NCI-H2196 treated with DMSO at 0.1 percent for 48 hours (cell line): ENCODE measurements at regions not wholly inside any gene's neighbourhood (a gene's known extent, or its start where the extent isn't known, plus 50 kb on each side); places are given as distances from the start of the nearest gene placed in this dataset.

ENCODE experiments used
- DNase-seq: peaks from one replicate; lab custom pipeline; 2025; ENCODE audit not compliant: unreplicated experiment; lab: John Stamatoyannopoulos, UW

GRCh38 chr2:238558456-238559099, 131.9 kb downstream of the ASB1 start:
- no peak for DNase-seq

DNA sequence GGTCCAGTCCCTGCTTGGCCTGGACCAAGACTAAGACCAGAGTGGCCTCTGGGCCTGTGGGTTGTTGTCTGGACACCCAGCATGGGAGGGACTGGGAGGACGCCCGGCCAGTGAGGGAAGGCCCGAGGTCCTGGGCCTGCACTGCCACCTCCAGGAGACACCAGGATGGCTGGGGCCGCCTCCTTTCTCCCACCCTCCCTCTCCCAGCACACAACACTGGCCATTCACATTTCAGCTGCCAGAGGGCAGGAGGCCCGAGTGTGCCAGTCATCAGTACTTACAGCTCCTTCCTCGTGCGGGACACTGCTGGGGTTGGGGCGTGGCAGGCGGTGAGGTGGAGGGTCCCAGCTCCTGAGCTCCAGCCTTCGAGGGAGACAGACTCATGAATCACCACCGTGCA, 133.5 kb downstream of the ASB1 start:
- no peak for DNase-seq

- DNase-seq: no peak
These were observed 134.5 kb downstream of the ASB1 start for GRCh38 chr2:238561230-238561629.

- no peak for DNase-seq
These were observed 135.7 kb downstream of the ASB1 start for GRCh38 chr2:238562446-238562845.

GRCh38 chr2:238563551-238563950, 136.8 kb downstream of the ASB1 start:
- no peak for DNase-seq

GRCh38 chr2:238564286-238564920, 137.7 kb downstream of the ASB1 start:
- no peak for DNase-seq

GRCh38 chr2:238565031-238565430, 138.3 kb downstream of the ASB1 start:
- DNase-seq: no peak

- no peak for DNase-seq
These were observed 139.4 kb downstream of the ASB1 start for GRCh38 chr2:238566001-238566645.

- no peak for DNase-seq
These were observed 140.5 kb downstream of the ASB1 start for GRCh38 chr2:238567067-238567855.

DNA sequence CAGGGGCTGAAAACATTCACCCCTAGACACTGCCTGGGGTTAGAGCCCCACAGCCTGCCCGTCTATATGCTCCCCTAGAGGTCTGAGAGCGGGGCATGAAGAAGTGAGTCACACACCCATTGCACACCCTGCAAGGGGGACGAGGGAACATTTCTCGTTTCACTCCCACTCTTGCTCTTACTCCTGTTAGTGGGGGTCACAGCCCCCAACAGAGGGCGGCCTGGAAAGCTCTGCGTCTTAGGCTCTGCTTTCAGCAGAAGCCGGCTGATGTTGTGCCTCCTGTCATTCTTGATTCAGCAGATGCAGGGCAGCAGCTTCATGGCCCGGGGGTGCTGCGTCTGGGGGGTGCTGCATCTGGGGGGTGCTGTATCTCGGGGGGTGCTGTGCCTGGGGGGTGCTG, 141.3 kb downstream of the ASB1 start:
- no peak for DNase-seq

- DNase-seq: no peak
These were observed 142.0 kb downstream of the ASB1 start for GRCh38 chr2:238568455-238569440.

DNA sequence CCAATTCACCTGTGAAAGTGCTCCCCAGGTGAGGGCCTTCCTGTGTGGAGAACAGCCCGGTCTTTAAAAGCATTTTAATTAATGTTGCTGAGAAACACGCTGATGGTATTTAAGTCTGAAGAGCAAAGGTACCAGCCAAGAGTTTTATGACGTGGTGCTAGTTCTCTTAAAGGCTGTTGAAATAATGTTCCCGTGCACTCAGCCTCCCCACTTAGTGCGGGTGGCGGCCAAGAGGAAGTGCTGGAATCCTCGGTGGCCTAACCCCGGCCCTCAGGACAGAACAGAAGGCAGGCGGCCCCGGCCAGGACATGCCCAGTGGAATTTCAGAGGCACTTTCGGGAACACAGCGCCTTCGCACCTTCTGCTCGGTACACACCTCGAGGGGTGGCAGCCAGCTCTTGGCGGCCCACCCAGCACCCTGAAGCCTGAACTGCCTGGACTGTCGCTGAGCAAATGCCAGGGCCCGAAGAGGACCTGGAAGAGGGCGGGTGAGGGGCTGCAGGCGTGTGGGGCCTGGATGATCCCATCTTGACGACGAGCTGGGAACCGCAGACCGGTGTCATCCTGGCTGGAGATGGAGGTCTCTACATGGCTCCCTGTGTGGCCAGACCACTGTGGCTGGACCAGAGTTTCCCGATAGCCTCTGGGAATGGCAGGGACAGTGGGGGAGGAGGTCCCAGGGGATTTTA, 142.9 kb downstream of the ASB1 start:
- no peak for DNase-seq

DNA sequence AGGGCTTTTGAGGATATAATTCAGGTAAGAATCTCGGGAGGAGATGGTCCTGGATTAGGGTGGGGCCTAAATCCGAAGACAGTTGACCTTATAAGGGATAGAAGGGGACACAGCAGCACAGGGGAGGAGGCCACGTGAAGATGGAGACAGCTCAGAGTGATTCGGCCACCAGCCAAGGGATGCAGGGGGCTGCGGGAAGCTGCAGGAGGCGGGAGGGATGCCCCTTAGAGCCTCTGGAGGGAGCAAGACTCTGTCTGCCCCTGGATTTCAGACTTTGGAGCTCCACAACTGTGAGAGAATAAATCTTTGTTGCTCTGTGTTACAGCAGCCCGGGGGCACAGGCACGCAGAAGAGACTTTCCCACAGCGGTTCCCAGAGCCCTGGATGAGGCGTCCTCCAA, 143.7 kb downstream of the ASB1 start:
- DNase-seq: no peak

DNA sequence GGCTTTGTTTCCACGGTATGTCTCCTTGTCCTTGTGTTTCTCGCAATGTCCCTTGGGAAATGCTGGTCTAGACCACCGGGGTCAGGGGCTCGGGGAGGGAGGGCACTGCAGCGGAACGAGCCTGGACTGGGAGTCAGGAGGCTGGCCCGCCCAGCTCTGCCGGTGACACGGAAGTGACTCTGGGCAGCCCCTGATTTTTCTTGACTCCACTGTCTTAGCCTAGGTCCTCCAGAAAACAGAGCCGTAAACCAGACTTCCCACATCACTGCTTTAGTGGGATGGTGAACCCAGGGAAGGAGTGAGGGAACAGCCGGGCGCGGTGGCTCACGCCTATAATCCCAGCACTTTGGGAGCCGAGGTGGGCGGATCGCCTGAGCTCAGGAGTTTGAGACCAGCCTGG, 144.2 kb downstream of the ASB1 start:
- DNase-seq: no peak

- DNase-seq: no peak
These were observed 145.1 kb downstream of the ASB1 start for GRCh38 chr2:238571661-238572372.

DNA sequence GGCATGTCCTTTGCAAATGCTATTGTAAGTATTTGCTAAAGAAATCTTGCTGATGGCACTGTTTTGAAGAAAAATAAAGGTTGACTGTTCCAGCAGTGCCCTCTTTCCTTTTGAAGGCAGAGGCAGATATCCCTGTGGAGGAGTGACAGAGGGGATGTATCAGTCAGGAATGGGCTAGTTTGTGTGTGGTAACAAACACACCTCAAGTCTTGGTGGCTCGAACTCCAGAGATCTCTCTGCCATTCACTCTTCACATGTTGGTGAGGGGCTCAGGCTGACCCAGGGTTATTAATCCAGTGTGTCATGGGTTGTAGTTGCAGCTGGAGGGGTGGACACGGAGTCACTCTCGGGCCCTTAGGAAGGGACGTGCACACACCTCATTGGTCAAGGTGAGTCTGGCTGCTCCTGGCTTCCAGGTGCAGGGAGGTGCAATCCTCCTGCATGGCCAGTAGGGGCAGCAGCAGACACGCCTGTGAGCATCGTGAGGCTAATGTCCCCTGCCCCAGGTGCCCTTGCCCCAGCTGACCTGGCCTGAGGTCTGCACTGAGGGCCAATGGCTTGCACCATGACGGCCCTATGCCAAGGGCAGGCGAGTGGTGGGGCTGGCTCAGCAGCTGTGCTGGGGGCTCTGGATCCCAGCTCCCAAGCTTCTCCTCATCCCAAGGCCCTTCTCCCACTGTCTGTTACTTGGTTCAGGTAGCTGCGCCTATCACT, 146.5 kb downstream of the ASB1 start:
- no peak for DNase-seq

GRCh38 chr2:238573916-238574315, 147.2 kb downstream of the ASB1 start:
- no peak for DNase-seq

DNA sequence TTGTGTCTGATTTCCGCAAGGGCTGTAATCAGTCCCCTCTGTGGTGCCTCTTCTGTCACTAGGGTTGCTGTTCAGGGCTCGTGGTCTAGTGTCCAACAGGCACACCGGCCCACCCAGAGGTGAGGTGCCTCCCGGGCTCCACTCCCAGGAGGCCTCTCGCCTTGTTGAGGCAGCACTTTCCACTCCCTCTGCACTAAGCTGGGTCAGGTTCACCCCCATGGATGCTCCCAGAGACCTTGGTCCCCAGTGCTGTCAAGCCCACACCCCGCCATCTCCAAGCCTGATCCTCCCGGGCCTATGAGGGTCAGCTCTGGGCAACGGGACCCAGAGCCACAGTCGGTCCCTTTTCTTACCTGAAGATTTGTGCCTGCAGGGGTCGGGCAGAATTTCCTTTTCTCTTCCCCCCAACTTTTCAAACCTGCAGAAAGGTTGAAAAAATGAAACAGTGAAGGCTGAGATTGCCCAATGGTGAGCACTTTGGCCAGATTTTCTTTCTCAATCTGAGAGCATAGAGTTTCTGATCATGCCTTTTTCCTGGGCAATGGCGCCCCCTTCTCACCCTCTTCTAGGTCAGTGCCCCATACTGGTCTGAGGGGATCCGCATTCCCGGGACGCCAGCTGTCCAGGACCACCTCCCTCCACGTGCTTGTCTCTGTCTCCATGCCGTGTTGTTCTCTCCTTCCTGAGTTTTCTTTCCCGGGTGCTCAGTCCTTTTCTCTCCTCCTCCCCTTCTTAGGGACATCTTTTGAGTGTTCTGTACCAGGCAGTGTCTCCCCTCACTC, 148.0 kb downstream of the ASB1 start:
- DNase-seq: no peak
